ENCODE measurements at regions not wholly inside any gene's neighbourhood (a gene's known extent, or its start where the extent isn't known, plus 50 kb on each side); places are given as distances from the start of the nearest gene placed in this dataset.
"Not testable (repeated sequence)": the region's sequence is repeated elsewhere in the genome, so short reads cannot be mapped to it uniquely, and the experiment has no call there.

- no peak for ATAC-seq (replicated peaks)
- DNase-seq: no peak
Measured at GRCh38 chr17:55932973-55933372, 182.1 kb downstream of the PCTP start.

GRCh38 chr17:55939181-55939810 is 188.4 kb downstream of the PCTP start:
- not testable (repeated sequence) for H3K27ac Mint-ChIP-seq; DNase-seq; ATAC-seq (replicated peaks); H3K4me3 Mint-ChIP-seq; H3K4me1 Mint-ChIP-seq; H3K27me3 Mint-ChIP-seq; H3K36me3 Mint-ChIP-seq
- H3K9me3 Mint-ChIP-seq: peaks cover 11 to 13% of the 10 kb centered on the region in 2 donors

More at GRCh38 chr17:55932973-55933372, 182.1 kb downstream of the PCTP start:
- no peaks in the 10 kb centered on the region for H3K4me1 Mint-ChIP-seq
- no peaks in the 10 kb centered on the region for H3K36me3 Mint-ChIP-seq
- H3K27me3 Mint-ChIP-seq: peaks cover 0 to 10% of the 10 kb centered on the region in 2 donors
- H3K9me3 Mint-ChIP-seq: peaks cover 0 to 6% of the 10 kb centered on the region in 2 donors
- H3K27ac Mint-ChIP-seq: no peak overlapping the region
- no peak overlapping the region for H3K4me3 Mint-ChIP-seq

- DNase-seq: no peak
- no peak for ATAC-seq (replicated peaks)
- Mint-ChIP-seq H3K4me3 (no peak overlapping the region), H3K27me3 (no peaks in the 10 kb centered on the region), H3K27ac (no peak overlapping the region), H3K9me3 (no peaks in the 10 kb centered on the region), H3K4me1 (no peaks in the 10 kb centered on the region), H3K36me3 (no peaks in the 10 kb centered on the region)
Measured at GRCh38 chr17:55959756-55960155, 193.5 kb upstream of the ANKFN1 start.

- no peaks in the 10 kb centered on the region for H3K4me1 Mint-ChIP-seq
- no peak for ATAC-seq (replicated peaks)
- H3K9me3 Mint-ChIP-seq: no peaks in the 10 kb centered on the region
- no peak overlapping the region for H3K4me3 Mint-ChIP-seq
- H3K36me3 Mint-ChIP-seq: no peaks in the 10 kb centered on the region
- no peak overlapping the region for H3K27ac Mint-ChIP-seq
- H3K27me3 Mint-ChIP-seq: no peaks in the 10 kb centered on the region
- no peak for DNase-seq
Measured at GRCh38 chr17:55961386-55961785, 191.9 kb upstream of the ANKFN1 start.

GRCh38 chr17:55962951-55963401 is 190.3 kb upstream of the ANKFN1 start:
- Mint-ChIP-seq H3K27ac (no peak overlapping the region), H3K36me3 (no peaks in the 10 kb centered on the region), H3K27me3 (no peaks in the 10 kb centered on the region), H3K4me3 (no peak overlapping the region), H3K4me1 (no peaks in the 10 kb centered on the region), H3K9me3 (no peaks in the 10 kb centered on the region)
- DNase-seq (no peak), ATAC-seq (replicated peaks) (no peak)

GRCh38 chr17:55964191-55964590 is 189.1 kb upstream of the ANKFN1 start:
- Mint-ChIP-seq H3K27ac (no peak overlapping the region), H3K27me3 (no peaks in the 10 kb centered on the region), H3K4me3 (no peak overlapping the region), H3K36me3 (no peaks in the 10 kb centered on the region), H3K9me3 (no peaks in the 10 kb centered on the region), H3K4me1 (no peaks in the 10 kb centered on the region)
- no peak for DNase-seq
- ATAC-seq (replicated peaks): no peak

- DNase-seq (no peak), ATAC-seq (replicated peaks) (no peak)
- Mint-ChIP-seq H3K4me1 (no peaks in the 10 kb centered on the region), H3K4me3 (no peak overlapping the region), H3K9me3 (no peaks in the 10 kb centered on the region), H3K27me3 (no peaks in the 10 kb centered on the region), H3K27ac (no peak overlapping the region), H3K36me3 (no peaks in the 10 kb centered on the region)
Measured at GRCh38 chr17:55965051-55965450, 188.2 kb upstream of the ANKFN1 start.

GRCh38 chr17:55969562-55970324 is 183.5 kb upstream of the ANKFN1 start:
- Mint-ChIP-seq H3K27ac (no peak overlapping the region), H3K36me3 (no peaks in the 10 kb centered on the region), H3K4me1 (no peaks in the 10 kb centered on the region), H3K27me3 (no peaks in the 10 kb centered on the region), H3K9me3 (no peaks in the 10 kb centered on the region), H3K4me3 (no peak overlapping the region)
- no peak for ATAC-seq (replicated peaks)
- DNase-seq: no peak

GRCh38 chr17:55978578-55978977 is 174.7 kb upstream of the ANKFN1 start:
- no peak for ATAC-seq (replicated peaks)
- no peak for DNase-seq
- no peaks in the 10 kb centered on the region for H3K9me3 Mint-ChIP-seq
- H3K4me1 Mint-ChIP-seq: no peaks in the 10 kb centered on the region
- H3K4me3 Mint-ChIP-seq: no peak overlapping the region
- no peaks in the 10 kb centered on the region for H3K27me3 Mint-ChIP-seq
- H3K27ac Mint-ChIP-seq: no peak overlapping the region
- no peaks in the 10 kb centered on the region for H3K36me3 Mint-ChIP-seq

- H3K9me3 Mint-ChIP-seq: no peaks in the 10 kb centered on the region
- H3K27me3 Mint-ChIP-seq: no peaks in the 10 kb centered on the region
- no peak for ATAC-seq (replicated peaks)
- no peak overlapping the region for H3K4me3 Mint-ChIP-seq
- no peaks in the 10 kb centered on the region for H3K4me1 Mint-ChIP-seq
- H3K36me3 Mint-ChIP-seq: no peaks in the 10 kb centered on the region
- H3K27ac Mint-ChIP-seq: no peak overlapping the region
- DNase-seq: no peak
Measured at GRCh38 chr17:55983096-55983495, 170.2 kb upstream of the ANKFN1 start.

GRCh38 chr17:55986817-55987216 is 166.5 kb upstream of the ANKFN1 start:
- Mint-ChIP-seq H3K9me3 (peaks cover 0 to 3% of the 10 kb centered on the region in 2 donors), H3K36me3 (no peaks in the 10 kb centered on the region), H3K4me1 (no peaks in the 10 kb centered on the region), H3K27ac (no peak overlapping the region), H3K4me3 (no peak overlapping the region), H3K27me3 (no peaks in the 10 kb centered on the region)
- no peak for DNase-seq
- no peak for ATAC-seq (replicated peaks)

- H3K4me1 Mint-ChIP-seq: no peaks in the 10 kb centered on the region
- DNase-seq: no peak
- ATAC-seq (replicated peaks): no peak
- H3K27me3 Mint-ChIP-seq: no peaks in the 10 kb centered on the region
- no peak overlapping the region for H3K4me3 Mint-ChIP-seq
- peaks cover 6 to 9% of the 10 kb centered on the region in 2 donors for H3K9me3 Mint-ChIP-seq
- no peak overlapping the region for H3K27ac Mint-ChIP-seq
- H3K36me3 Mint-ChIP-seq: no peaks in the 10 kb centered on the region
Measured at GRCh38 chr17:55988861-55989260, 164.4 kb upstream of the ANKFN1 start.

- no peak overlapping the region for H3K27ac Mint-ChIP-seq
- no peaks in the 10 kb centered on the region for H3K27me3 Mint-ChIP-seq
- ATAC-seq (replicated peaks): no peak
- DNase-seq: no peak
- no peak overlapping the region for H3K4me3 Mint-ChIP-seq
- H3K9me3 Mint-ChIP-seq: peaks cover 9 to 12% of the 10 kb centered on the region in 2 donors
- H3K4me1 Mint-ChIP-seq: no peaks in the 10 kb centered on the region
- H3K36me3 Mint-ChIP-seq: no peaks in the 10 kb centered on the region
Measured at GRCh38 chr17:55990332-55991006, 162.8 kb upstream of the ANKFN1 start.

GRCh38 chr17:55996826-55997225 is 156.4 kb upstream of the ANKFN1 start:
- H3K9me3 Mint-ChIP-seq: peaks cover 8 to 12% of the 10 kb centered on the region in 2 donors

GRCh38 chr17:56000411-56000810 is 152.9 kb upstream of the ANKFN1 start:
- H3K4me1 Mint-ChIP-seq: no peaks in the 10 kb centered on the region
- DNase-seq: no peak
- peaks cover 0 to 1% of the 10 kb centered on the region in 2 donors for H3K36me3 Mint-ChIP-seq
- no peaks in the 10 kb centered on the region for H3K27me3 Mint-ChIP-seq
- no peak for ATAC-seq (replicated peaks)
- peaks cover 0 to 8% of the 10 kb centered on the region in 2 donors for H3K9me3 Mint-ChIP-seq
- no peak overlapping the region for H3K4me3 Mint-ChIP-seq
- H3K27ac Mint-ChIP-seq: no peak overlapping the region

More at GRCh38 chr17:55996826-55997225, 156.4 kb upstream of the ANKFN1 start:
- no peaks in the 10 kb centered on the region for H3K36me3 Mint-ChIP-seq
- no peak overlapping the region for H3K27ac Mint-ChIP-seq
- no peaks in the 10 kb centered on the region for H3K4me1 Mint-ChIP-seq
- no peak overlapping the region for H3K4me3 Mint-ChIP-seq
- DNase-seq (no peak), ATAC-seq (replicated peaks) (no peak)
- no peaks in the 10 kb centered on the region for H3K27me3 Mint-ChIP-seq

All from stimulated activated naive B cell treated with anti-CD40 and anti-IgM and Interleukin-4, amounts not matched to agents 10 μg/mL and 1 μg/mL and 100 μg/mL, for 72 hours (primary cell).